Heart left ventricle (tissue), 13 donors: ENCODE measurements at regions not wholly inside any gene's neighbourhood (a gene's known extent, or its start where the extent isn't known, plus 50 kb on each side); places are given as distances from the start of the nearest gene placed in this dataset.

Experiments used
- CTCF ChIP-seq, 12 donors: fragments of 200-600 bp; sonication (generic) in 4 of 12; IDR thresholded peaks; one replicate each; pipeline versions ENCODE4 v1.5.0 to v1.8.0; 2018 to 2022; ENCODE audit warnings: antibody characterized with exemption in 12 of 12, mild to moderate bottlenecking in 5 of 12
- POLR2A ChIP-seq, 2 donors: fragments of 450-650 bp; IDR thresholded peaks; one replicate each; pipeline ENCODE4 v1.6.1; 2017; ENCODE audit warnings: antibody characterized with exemption in 2 of 2, mild to moderate bottlenecking in 2 of 2, moderate library complexity in 2 of 2
- donor health status: ischemic (EF 13 %, LVEDD 7.1; RV severe dilation, severe dysfunction).
- donor health status: DM: no; HTN: yes; CAD: no.
- donor health status: DM: no; HTN: no; CAD: no.
- donor health status: ischemic (EF 25% LVEDD 6.9; RV normal size, moderate dysfunction).
- donor health status: ischemic (EF 25% LVEDD 5.7; RV mildly dilated, moderate dysfunction).
- donor health status: ischemic (EF 35%, LVEDD 5.7; RV mildly dilated, moderate dysfunction).
- donor health status: nonischemic (EF 11% LVEDD 7.7; RV severe dilation, severe dysfunction).
- donor health status: DM: yes; HTN: yes; CAD: no.
- donor health status: PGD.
- donor health status: ischemic (EF 29% LVEDD 5.4; RV normal size, mild dysfunction).
- donor health status: nonischemic (EF 23%, LVEDD 6.1; RV moderate dilation, normal function).

- TF ChIP-seq CTCF (IDR thresholded peaks at IDR 0.05) = no peak
- no peak for TF ChIP-seq POLR2A (IDR thresholded peaks at IDR 0.05)
Observed at GRCh38 chr13:78742659-78743058, 83.7 kb upstream of the OBI1 start.
